ENCODE measurements at regions not wholly inside any gene's neighbourhood (a gene's known extent, or its start where the extent isn't known, plus 50 kb on each side); places are given as distances from the start of the nearest gene placed in this dataset.

DNA sequence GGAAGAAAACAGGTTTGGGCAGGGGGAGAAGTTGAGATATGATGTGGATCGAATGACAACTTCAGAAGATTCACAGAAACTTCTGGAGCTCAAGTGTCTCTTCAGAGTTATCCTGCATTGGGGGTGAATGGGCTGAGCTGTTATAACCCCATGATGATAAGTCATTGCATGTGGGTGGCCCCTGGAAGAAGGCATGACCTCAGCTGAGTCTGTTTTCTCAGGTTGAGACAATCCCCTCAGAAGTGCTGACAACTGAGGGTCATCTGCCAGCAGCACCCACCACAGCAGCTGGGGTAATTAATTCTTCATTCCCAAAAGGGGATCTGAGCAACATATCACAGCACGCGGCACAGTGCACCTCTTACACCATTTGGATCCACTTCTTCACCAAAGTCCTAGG, 138.6 kb upstream of the CAMK1G start:
- no peak for TF ChIP-seq EZH2phosphoT487 (IDR thresholded peaks at IDR 0.05; ENCODE audit: insufficient read depth, low read depth)
- TF ChIP-seq EZH2 (IDR thresholded peaks at IDR 0.05; ENCODE audit: insufficient read depth, poor library complexity, severe bottlenecking): no peak
